ENCODE measurements at regions not wholly inside any gene's neighbourhood (a gene's known extent, or its start where the extent isn't known, plus 50 kb on each side); places are given as distances from the start of the nearest gene placed in this dataset.

GRCh38 chr5:66515209-66515608 is 81.0 kb upstream of the MAST4 start:
- no peak for TF ChIP-seq POLR2A (IDR thresholded peaks at IDR 0.05)
- TF ChIP-seq CTCF (IDR thresholded peaks at IDR 0.05): no peak
